GM23248 (cell line): ENCODE measurements at regions not wholly inside any gene's neighbourhood (a gene's known extent, or its start where the extent isn't known, plus 50 kb on each side); places are given as distances from the start of the nearest gene placed in this dataset.

ENCODE experiments used
- EZH2 ChIP-seq: fragments of 200-600 bp; sonication (generic); IDR thresholded peaks from 2 replicates; pipeline ENCODE4 v1.6.1; 2018; ENCODE audit warnings: antibody characterized with exemption, mild to moderate bottlenecking; ENCODE audit not compliant: insufficient read depth, poor library complexity, severe bottlenecking
- EZH2phosphoT487 ChIP-seq: fragments of 200-600 bp; sonication (generic); IDR thresholded peaks from 2 replicates; pipeline ENCODE4 v1.6.1; 2018; ENCODE audit warnings: antibody characterized with exemption, moderate library complexity, mild to moderate bottlenecking, low read depth; ENCODE audit not compliant: insufficient read depth

DNA sequence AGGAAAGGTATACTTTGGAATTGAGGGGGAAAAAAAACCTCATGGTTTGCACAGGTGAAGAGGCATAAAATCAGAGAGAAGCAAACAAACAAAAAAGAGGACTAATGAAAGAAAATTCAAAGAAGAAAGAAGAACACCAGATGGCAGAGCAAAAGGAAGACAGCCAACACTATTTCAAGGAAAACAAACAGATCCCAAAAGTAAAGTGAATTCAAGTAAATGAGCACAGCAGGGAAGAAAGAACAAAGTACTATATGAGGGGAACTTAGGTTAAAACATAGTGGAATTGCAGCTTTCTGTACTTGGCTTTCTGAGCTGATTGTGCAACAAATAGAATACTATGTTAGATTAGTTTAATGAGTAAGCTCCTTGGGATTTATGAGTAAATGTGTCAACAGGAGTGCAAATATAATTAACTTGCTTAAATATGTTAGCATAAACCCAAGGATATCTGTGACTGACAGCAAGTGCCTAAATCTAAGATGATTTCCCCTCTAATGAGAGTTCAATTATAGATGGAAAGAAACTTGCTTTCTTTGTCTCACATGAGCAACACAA, 404.6 kb upstream of the CNTN5 start:
- TF ChIP-seq EZH2 = no peak
- no peak for TF ChIP-seq EZH2phosphoT487
